Ovary (tissue), 3 donors: ENCODE measurements at regions not wholly inside any gene's neighbourhood (a gene's known extent, or its start where the extent isn't known, plus 50 kb on each side); places are given as distances from the start of the nearest gene placed in this dataset.

ENCODE experiments used
- EP300 ChIP-seq: sonication (generic); formaldehyde crosslinking; IDR thresholded peaks from one replicate; pipeline ENCODE4 v1.6.1; 2017; ENCODE audit warnings: antibody characterized with exemption
- POLR2A ChIP-seq: fragments of 450-650 bp; IDR thresholded peaks from one replicate; pipeline ENCODE4 v1.6.1; 2017; ENCODE audit warnings: antibody characterized with exemption, mild to moderate bottlenecking, moderate library complexity
- TF ChIP-seq, protein P1 (sequence below), 3 donors: fragments of 450-650 bp in 2 of 3; fragments of 200-600 bp in 1 of 3; IDR thresholded peaks; one replicate each; pipeline versions ENCODE4 v1.5.1 to v1.8.0; 2016 to 2022; ENCODE audit warnings: antibody characterized with exemption in 3 of 3, mild to moderate bottlenecking in 1 of 3
- donor health status: DM: no; HTN: no; CAD: no.

DNA sequence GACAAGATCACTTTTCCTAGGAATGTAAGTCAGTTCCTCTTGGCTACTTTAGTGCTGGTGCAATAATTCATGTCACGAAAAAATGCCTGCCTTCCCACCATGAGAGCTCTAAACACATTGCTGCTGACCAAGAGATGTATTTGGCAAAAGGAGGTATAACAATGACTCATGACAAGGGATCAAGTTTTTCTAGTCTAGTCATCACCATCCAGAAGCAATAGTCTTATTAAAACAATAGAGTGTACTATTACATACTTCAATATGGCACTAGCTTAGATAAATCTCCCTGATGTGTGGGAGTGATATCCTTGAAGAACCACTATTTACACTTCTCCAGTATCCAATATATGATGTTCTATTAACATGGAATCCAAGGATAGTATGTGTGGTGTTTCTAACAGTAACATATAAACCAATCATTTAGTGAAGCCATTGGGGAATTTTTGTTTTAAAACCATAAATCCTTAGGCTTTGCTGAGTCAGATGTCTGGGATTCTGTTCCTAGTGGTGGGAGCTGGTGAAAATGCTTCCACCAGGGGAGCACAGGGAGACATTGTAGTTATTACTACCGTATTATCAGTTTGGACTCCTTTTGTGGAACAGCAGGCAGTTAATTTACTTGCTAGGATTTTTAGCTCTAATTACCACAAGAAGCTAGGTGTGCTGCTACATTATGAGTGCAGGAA, 1387.5 kb downstream of the LRFN5 start:
- TF ChIP-seq, protein P1, sequence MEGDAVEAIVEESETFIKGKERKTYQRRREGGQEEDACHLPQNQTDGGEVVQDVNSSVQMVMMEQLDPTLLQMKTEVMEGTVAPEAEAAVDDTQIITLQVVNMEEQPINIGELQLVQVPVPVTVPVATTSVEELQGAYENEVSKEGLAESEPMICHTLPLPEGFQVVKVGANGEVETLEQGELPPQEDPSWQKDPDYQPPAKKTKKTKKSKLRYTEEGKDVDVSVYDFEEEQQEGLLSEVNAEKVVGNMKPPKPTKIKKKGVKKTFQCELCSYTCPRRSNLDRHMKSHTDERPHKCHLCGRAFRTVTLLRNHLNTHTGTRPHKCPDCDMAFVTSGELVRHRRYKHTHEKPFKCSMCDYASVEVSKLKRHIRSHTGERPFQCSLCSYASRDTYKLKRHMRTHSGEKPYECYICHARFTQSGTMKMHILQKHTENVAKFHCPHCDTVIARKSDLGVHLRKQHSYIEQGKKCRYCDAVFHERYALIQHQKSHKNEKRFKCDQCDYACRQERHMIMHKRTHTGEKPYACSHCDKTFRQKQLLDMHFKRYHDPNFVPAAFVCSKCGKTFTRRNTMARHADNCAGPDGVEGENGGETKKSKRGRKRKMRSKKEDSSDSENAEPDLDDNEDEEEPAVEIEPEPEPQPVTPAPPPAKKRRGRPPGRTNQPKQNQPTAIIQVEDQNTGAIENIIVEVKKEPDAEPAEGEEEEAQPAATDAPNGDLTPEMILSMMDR (IDR thresholded peaks at IDR 0.05), result no peak
- no peak for TF ChIP-seq EP300
- TF ChIP-seq POLR2A, result no peak
